ENCODE measurements at regions not wholly inside any gene's neighbourhood (a gene's known extent, or its start where the extent isn't known, plus 50 kb on each side); places are given as distances from the start of the nearest gene placed in this dataset.

- TF ChIP-seq, protein P1, sequence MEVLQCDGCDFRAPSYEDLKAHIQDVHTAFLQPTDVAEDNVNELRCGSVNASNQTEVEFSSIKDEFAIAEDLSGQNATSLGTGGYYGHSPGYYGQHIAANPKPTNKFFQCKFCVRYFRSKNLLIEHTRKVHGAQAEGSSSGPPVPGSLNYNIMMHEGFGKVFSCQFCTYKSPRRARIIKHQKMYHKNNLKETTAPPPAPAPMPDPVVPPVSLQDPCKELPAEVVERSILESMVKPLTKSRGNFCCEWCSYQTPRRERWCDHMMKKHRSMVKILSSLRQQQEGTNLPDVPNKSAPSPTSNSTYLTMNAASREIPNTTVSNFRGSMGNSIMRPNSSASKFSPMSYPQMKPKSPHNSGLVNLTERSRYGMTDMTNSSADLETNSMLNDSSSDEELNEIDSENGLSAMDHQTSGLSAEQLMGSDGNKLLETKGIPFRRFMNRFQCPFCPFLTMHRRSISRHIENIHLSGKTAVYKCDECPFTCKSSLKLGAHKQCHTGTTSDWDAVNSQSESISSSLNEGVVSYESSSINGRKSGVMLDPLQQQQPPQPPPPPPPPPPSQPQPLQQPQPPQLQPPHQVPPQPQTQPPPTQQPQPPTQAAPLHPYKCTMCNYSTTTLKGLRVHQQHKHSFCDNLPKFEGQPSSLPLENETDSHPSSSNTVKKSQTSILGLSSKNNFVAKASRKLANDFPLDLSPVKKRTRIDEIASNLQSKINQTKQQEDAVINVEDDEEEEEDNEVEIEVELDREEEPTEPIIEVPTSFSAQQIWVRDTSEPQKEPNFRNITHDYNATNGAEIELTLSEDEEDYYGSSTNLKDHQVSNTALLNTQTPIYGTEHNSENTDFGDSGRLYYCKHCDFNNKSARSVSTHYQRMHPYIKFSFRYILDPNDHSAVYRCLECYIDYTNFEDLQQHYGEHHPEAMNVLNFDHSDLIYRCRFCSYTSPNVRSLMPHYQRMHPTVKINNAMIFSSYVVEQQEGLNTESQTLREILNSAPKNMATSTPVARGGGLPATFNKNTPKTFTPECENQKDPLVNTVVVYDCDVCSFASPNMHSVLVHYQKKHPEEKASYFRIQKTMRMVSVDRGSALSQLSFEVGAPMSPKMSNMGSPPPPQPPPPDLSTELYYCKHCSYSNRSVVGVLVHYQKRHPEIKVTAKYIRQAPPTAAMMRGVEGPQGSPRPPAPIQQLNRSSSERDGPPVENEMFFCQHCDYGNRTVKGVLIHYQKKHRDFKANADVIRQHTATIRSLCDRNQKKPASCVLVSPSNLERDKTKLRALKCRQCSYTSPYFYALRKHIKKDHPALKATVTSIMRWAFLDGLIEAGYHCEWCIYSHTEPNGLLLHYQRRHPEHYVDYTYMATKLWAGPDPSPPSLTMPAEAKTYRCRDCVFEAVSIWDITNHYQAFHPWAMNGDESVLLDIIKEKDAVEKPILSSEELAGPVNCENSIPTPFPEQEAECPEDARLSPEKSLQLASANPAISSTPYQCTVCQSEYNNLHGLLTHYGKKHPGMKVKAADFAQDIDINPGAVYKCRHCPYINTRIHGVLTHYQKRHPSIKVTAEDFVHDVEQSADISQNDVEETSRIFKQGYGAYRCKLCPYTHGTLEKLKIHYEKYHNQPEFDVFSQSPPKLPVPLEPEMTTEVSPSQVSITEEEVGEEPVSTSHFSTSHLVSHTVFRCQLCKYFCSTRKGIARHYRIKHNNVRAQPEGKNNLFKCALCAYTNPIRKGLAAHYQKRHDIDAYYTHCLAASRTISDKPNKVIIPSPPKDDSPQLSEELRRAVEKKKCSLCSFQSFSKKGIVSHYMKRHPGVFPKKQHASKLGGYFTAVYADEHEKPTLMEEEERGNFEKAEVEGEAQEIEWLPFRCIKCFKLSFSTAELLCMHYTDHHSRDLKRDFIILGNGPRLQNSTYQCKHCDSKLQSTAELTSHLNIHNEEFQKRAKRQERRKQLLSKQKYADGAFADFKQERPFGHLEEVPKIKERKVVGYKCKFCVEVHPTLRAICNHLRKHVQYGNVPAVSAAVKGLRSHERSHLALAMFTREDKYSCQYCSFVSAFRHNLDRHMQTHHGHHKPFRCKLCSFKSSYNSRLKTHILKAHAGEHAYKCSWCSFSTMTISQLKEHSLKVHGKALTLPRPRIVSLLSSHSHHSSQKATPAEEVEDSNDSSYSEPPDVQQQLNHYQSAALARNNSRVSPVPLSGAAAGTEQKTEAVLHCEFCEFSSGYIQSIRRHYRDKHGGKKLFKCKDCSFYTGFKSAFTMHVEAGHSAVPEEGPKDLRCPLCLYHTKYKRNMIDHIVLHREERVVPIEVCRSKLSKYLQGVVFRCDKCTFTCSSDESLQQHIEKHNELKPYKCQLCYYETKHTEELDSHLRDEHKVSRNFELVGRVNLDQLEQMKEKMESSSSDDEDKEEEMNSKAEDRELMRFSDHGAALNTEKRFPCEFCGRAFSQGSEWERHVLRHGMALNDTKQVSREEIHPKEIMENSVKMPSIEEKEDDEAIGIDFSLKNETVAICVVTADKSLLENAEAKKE (CRISPR knock-in tag; IDR thresholded peaks at IDR 0.05): no peak
- no peak for TF ChIP-seq EZH2phosphoT487 (IDR thresholded peaks at IDR 0.05; ENCODE audit: unreplicated experiment)
- TF ChIP-seq JUNB (IDR thresholded peaks at IDR 0.05; ENCODE audit: unreplicated experiment): no peak
- no peak for TF ChIP-seq ZNF331 (CRISPR knock-in tag; IDR thresholded peaks at IDR 0.05; ENCODE audit: low read depth)
- no peak for TF ChIP-seq POLR2AphosphoS5 (IDR thresholded peaks at IDR 0.05; ENCODE audit: low read depth)
- no peak for TF ChIP-seq NANOG (IDR thresholded peaks at IDR 0.05; ENCODE audit: borderline replicate concordance)
Observed at GRCh38 chr3:106366352-106366751, 497.5 kb upstream of the CBLB start (continued).

DNA sequence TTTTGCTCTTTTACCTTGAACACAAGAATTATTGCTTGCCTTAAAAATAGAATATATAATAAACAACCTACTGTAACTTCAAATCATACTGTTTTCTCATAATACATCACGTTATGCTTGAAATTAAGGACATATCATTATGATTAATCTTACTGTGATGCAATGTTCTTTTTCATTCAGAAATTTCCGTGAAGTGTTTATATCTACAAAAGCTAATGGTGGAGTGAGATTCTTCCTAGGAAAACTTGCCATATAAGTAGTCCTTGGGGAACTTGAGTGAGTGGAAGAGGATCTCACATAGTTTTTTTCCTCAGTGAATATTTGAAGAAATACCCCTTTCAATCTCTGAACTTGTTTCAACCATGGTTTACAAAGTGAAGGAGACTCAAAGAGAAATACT lies 498.7 kb upstream of the CBLB start:
- Histone ChIP-seq H3K27ac (ENCODE audit: low read depth) (no peak overlapping the region), H4K20me1 (replicated peaks; ENCODE audit: insufficient read depth) (no peaks in the 10 kb centered on the region), H3F3A (replicated peaks; ENCODE audit: low read depth) (no peaks in the 10 kb centered on the region), H3K9me2 (ENCODE audit: insufficient read depth) (0 out of 2 replicates have a peak, but pooled peaks cover 5% of the 10 kb centered on the region), H3K4me3 (no peak overlapping the region), H3K36me3 (ENCODE audit: insufficient read depth) (no peaks in the 10 kb centered on the region), H2AFZ (no peak overlapping the region), H3K4me2 (no peak overlapping the region), H3K79me2 (replicated peaks; ENCODE audit: insufficient read depth) (no peaks in the 10 kb centered on the region), H3K4me1 (ENCODE audit: insufficient read depth) (no peaks in the 10 kb centered on the region), H3K27me3 (ENCODE audit: insufficient read depth) (no peaks in the 10 kb centered on the region)
- Mint-ChIP-seq H3K9me3 (no peaks in the 10 kb centered on the region), H3K4me1 (no peaks in the 10 kb centered on the region; the same call in 2 of the 3 replicates), H3K36me3 (ENCODE audit: low read depth) (no peaks in the 10 kb centered on the region), H3K27ac (no peak overlapping the region), H3K27me3 (ENCODE audit: insufficient read depth, low read depth, poor library complexity) (peaks cover 4% of the 10 kb centered on the region), H3K4me3 (no peak overlapping the region)
- no peak for ATAC-seq
- no peak for DNase-seq (ENCODE audit: low spot score)
- TF ChIP-seq CREB1 (CRISPR knock-in tag; IDR thresholded peaks at IDR 0.05; ENCODE audit: low read depth) (no peak), EZH2 (IDR thresholded peaks at IDR 0.05; ENCODE audit: low read depth, unreplicated experiment) (no peak), ZNF331 (CRISPR knock-in tag; IDR thresholded peaks at IDR 0.05; ENCODE audit: low read depth) (no peak), STAT1 (IDR thresholded peaks at IDR 0.05; ENCODE audit: unreplicated experiment) (no peak), EZH2phosphoT487 (IDR thresholded peaks at IDR 0.05; ENCODE audit: unreplicated experiment) (no peak), ZNF114 (CRISPR knock-in tag; IDR thresholded peaks at IDR 0.05) (no peak), JUNB (IDR thresholded peaks at IDR 0.05; ENCODE audit: unreplicated experiment) (no peak)
- TF ChIP-seq, protein P2, sequence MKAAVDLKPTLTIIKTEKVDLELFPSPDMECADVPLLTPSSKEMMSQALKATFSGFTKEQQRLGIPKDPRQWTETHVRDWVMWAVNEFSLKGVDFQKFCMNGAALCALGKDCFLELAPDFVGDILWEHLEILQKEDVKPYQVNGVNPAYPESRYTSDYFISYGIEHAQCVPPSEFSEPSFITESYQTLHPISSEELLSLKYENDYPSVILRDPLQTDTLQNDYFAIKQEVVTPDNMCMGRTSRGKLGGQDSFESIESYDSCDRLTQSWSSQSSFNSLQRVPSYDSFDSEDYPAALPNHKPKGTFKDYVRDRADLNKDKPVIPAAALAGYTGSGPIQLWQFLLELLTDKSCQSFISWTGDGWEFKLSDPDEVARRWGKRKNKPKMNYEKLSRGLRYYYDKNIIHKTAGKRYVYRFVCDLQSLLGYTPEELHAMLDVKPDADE (IDR thresholded peaks at IDR 0.05): no peak
- TF ChIP-seq, protein P3, sequence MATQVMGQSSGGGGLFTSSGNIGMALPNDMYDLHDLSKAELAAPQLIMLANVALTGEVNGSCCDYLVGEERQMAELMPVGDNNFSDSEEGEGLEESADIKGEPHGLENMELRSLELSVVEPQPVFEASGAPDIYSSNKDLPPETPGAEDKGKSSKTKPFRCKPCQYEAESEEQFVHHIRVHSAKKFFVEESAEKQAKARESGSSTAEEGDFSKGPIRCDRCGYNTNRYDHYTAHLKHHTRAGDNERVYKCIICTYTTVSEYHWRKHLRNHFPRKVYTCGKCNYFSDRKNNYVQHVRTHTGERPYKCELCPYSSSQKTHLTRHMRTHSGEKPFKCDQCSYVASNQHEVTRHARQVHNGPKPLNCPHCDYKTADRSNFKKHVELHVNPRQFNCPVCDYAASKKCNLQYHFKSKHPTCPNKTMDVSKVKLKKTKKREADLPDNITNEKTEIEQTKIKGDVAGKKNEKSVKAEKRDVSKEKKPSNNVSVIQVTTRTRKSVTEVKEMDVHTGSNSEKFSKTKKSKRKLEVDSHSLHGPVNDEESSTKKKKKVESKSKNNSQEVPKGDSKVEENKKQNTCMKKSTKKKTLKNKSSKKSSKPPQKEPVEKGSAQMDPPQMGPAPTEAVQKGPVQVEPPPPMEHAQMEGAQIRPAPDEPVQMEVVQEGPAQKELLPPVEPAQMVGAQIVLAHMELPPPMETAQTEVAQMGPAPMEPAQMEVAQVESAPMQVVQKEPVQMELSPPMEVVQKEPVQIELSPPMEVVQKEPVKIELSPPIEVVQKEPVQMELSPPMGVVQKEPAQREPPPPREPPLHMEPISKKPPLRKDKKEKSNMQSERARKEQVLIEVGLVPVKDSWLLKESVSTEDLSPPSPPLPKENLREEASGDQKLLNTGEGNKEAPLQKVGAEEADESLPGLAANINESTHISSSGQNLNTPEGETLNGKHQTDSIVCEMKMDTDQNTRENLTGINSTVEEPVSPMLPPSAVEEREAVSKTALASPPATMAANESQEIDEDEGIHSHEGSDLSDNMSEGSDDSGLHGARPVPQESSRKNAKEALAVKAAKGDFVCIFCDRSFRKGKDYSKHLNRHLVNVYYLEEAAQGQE (IDR thresholded peaks at IDR 0.05; ENCODE audit: unreplicated experiment): no peak

All from GM23338 (cell line).